Upper lobe of right lung (tissue), 1 donor: ENCODE measurements at regions not wholly inside any gene's neighbourhood (a gene's known extent, or its start where the extent isn't known, plus 50 kb on each side); places are given as distances from the start of the nearest gene placed in this dataset.

Experiments used
- ATAC-seq: fragments of 200-7000 bp; cut with Tn5 transposase; one replicate; pipeline ENCODE4 v1.9.1; 2020; ENCODE audit warnings: mild to moderate bottlenecking, moderate library complexity
- DNase-seq: peaks from one replicate; pipeline ENCODE4 v3.0.0-alpha.2; 2020
- H3K27ac ChIP-seq: fragments of 200-600 bp; one replicate; pipeline ENCODE4 v1.8.0; 2022
- H3K27me3 ChIP-seq: fragments of 200-600 bp; one replicate; pipeline ENCODE4 v1.8.0; 2022; ENCODE audit warnings: mild to moderate bottlenecking
- H3K36me3 ChIP-seq: fragments of 200-600 bp; one replicate; pipeline ENCODE4 v1.8.0; 2022
- H3K4me1 ChIP-seq: fragments of 200-600 bp; one replicate; pipeline ENCODE4 v1.8.0; 2022
- H3K4me3 ChIP-seq: fragments of 200-600 bp; one replicate; pipeline ENCODE4 v1.8.0; 2022; ENCODE audit warnings: mild to moderate bottlenecking
- H3K9me3 ChIP-seq: fragments of 200-600 bp; one replicate; pipeline ENCODE4 v1.8.0; 2022
- CTCF ChIP-seq: fragments of 200-600 bp; IDR thresholded peaks from one replicate; pipeline ENCODE4 v1.8.0; 2022; ENCODE audit warnings: antibody characterized with exemption
- intact Hi-C: fragments of 100-400 bp; cut with DNase I; formaldehyde crosslinking; loops from one replicate; pipeline ENCODE4 v1.11.0; 2022
- donor health status: DM: no; HTN: yes; CAD: no; lungs with severe emphysema.

- Histone ChIP-seq H3K36me3 (no peaks in the 10 kb centered on the region), H3K4me1 (no peaks in the 10 kb centered on the region), H3K9me3 (no peaks in the 10 kb centered on the region), H3K27me3 (no peaks in the 10 kb centered on the region), H3K27ac (no peak overlapping the region), H3K4me3 (no peak overlapping the region)
- no peak for TF ChIP-seq CTCF
- DNase-seq: no peak
- intact Hi-C loops: no loop called here
- ATAC-seq: no peak
Observed at GRCh38 chr5:159632866-159633265, 283.4 kb upstream of the ADRA1B start.

- H3K27me3 ChIP-seq: no peaks in the 10 kb centered on the region
- no peak overlapping the region for H3K4me3 ChIP-seq
- H3K4me1 ChIP-seq: no peaks in the 10 kb centered on the region
- no peak for DNase-seq
- H3K27ac ChIP-seq: no peak overlapping the region
- intact Hi-C loops: no loop called here
- no peak for ATAC-seq
- H3K36me3 ChIP-seq: no peaks in the 10 kb centered on the region
- no peak for TF ChIP-seq CTCF
- H3K9me3 ChIP-seq: no peaks in the 10 kb centered on the region
Observed at GRCh38 chr5:159638481-159638880, 277.8 kb upstream of the ADRA1B start.

GRCh38 chr5:159638954-159639559 lies 277.2 kb upstream of the ADRA1B start:
- DNase-seq: no peak
- no peak for ATAC-seq
- Histone ChIP-seq H3K9me3 (no peaks in the 10 kb centered on the region), H3K27ac (no peak overlapping the region), H3K4me1 (no peaks in the 10 kb centered on the region), H3K4me3 (no peak overlapping the region), H3K36me3 (no peaks in the 10 kb centered on the region), H3K27me3 (no peaks in the 10 kb centered on the region)
- no peak for TF ChIP-seq CTCF
- intact Hi-C loops: no loop called here

- Histone ChIP-seq H3K9me3 (no peaks in the 10 kb centered on the region), H3K36me3 (no peaks in the 10 kb centered on the region), H3K4me3 (no peak overlapping the region), H3K27ac (no peak overlapping the region), H3K4me1 (no peaks in the 10 kb centered on the region), H3K27me3 (no peaks in the 10 kb centered on the region)
- DNase-seq: no peak
- TF ChIP-seq CTCF: no peak
- ATAC-seq: no peak
- intact Hi-C loops: no loop called here
Observed at GRCh38 chr5:159639590-159639989, 276.7 kb upstream of the ADRA1B start.

GRCh38 chr5:159640446-159640845 lies 275.8 kb upstream of the ADRA1B start:
- Histone ChIP-seq H3K36me3 (no peaks in the 10 kb centered on the region), H3K27ac (no peak overlapping the region), H3K4me1 (no peaks in the 10 kb centered on the region), H3K27me3 (no peaks in the 10 kb centered on the region), H3K9me3 (no peaks in the 10 kb centered on the region), H3K4me3 (no peak overlapping the region)
- no peak for TF ChIP-seq CTCF
- DNase-seq: no peak
- ATAC-seq: no peak
- intact Hi-C loops: no loop called here

- no peak for TF ChIP-seq CTCF
- DNase-seq (no peak), ATAC-seq (no peak)
- no peaks in the 10 kb centered on the region for H3K27me3 ChIP-seq
- no peaks in the 10 kb centered on the region for H3K36me3 ChIP-seq
- H3K27ac ChIP-seq: no peak overlapping the region
- H3K4me1 ChIP-seq: no peaks in the 10 kb centered on the region
- H3K9me3 ChIP-seq: no peaks in the 10 kb centered on the region
- intact Hi-C loops: no loop called here
- H3K4me3 ChIP-seq: no peak overlapping the region
Observed at GRCh38 chr5:159640921-159641320, 275.4 kb upstream of the ADRA1B start.
